HG02678 (cell line): ENCODE measurements at regions not wholly inside any gene's neighbourhood (a gene's known extent, or its start where the extent isn't known, plus 50 kb on each side); places are given as distances from the start of the nearest gene placed in this dataset.

Source experiments
- ATAC-seq: cut with Tn5 transposase; IDR thresholded peaks from one replicate; pipeline ENCODE4 v1.9.1; 2021; ENCODE audit warnings: mild to moderate bottlenecking, moderate library complexity; ENCODE audit not compliant: unreplicated experiment

DNA sequence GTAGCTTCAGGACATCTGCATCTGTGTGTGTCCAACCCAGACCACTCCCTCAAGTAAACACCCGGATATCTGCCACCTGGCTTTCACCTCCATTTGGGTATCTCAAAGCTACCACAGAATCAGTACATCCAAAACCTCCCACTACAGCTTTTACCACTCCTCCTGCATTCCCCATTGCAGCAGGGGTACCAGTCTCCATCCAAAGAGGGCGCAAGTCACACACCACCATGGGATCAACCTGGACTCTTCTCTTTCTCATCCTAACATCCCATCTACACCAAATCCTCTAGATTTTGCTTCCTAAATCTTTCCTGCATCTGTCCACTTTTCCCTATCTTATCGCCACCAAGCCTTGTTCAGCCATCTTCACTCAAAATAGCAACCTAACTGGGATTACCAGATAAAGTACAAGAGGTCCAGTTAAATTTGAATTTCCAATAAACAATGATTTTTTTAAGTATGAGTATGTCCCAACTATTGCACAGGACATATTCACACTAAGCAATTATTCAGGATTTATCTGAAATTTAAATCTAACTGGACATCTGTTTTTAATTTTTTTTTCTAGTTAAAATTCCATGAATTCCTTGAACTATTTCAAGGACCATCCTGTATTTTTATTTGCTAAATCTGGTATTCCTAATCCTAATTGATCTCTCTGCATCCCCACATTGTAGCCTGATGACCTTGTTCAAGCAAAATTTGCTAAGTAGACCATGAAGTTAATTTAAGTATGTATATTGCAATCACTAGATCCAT lies 164.3 kb upstream of the MLN start:
- no peak for ATAC-seq

DNA sequence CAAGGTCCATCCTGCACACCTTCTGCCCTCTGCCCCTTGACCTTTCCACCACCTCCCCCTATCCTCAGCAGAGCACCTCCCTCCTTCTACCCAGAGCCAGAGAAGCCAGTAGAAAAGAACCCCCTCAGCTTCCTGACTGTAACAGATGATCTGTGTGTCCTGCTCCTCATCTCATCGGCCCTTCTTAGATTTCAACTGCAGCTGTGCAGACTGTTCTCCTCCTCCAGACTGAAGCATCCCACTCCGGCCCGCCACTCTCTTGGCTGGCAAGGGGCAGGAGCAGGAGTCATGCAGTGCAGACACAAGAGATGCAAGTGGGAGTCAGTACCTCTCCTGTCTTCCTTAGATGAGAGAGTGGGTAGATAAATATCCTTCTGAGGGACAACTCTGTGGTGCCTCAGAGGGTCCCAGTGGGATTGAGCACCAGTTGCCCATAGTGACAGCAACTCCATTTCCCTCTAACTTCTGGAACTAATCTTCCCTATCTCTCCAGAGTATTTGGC lies 163.5 kb upstream of the MLN start:
- no peak for ATAC-seq

DNA sequence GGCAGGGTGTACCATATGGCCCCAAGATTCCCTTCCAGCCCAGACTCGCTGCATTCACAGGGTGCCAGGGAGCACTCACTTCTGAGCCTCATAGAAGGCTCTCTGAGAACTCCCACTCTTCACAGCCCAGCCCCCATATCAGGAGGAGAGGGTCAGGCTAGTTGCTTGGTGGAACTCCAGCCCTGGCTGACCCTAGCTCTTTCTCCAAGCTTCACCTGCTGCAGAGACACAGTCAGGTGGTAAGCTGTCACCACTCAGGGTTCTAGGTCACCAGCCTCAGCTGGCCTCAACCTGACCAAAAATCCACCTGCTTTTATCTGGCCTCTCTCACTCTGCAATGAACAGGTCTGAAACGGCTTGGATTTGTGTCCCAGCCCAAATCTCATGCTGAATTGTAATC lies 162.7 kb upstream of the MLN start:
- no peak for ATAC-seq

DNA sequence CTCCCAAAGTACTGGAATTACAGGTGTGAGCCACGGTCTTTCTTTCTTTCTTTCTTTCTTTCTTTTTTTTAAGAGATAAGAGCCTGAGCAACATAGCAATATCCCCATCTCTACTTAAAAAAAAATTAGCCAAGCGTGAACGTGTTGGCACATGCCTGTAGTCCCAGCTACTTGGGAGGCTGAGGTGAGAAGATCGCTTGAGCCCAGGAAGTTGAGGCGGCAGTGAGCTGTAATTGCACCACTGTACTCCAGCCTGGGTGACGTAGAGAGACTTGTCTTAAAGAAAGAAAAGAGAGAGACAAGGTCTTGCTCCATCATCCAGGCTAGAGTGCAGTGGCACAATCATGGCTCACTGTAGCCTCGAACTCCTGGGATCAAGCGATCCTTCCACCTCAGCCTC lies 162.0 kb upstream of the MLN start:
- ATAC-seq: no peak

DNA sequence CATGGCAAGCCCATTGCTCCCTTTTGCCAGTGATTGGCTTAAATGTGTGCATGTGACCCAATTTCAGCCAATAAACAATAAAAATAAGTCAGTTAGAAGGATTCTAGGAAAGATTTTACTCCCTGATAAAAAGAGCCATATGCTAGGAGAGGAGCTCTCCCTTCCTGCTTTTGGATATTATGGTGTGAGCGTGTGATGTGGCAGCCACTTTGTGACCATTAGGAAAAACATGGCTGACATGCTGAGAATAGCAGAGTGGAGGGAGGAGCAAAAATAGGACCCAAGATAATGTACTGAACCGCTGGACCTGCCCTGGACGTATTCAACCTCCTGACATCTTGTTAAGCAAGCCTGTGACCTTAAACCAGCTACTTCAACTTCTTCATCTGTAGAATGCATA lies 160.6 kb upstream of the MLN start:
- ATAC-seq: no peak

GRCh38 chr6:33963136-33963750 lies 159.4 kb upstream of the MLN start:
- ATAC-seq: no peak

GRCh38 chr6:33962246-33963027 lies 158.6 kb upstream of the MLN start:
- no peak for ATAC-seq

DNA sequence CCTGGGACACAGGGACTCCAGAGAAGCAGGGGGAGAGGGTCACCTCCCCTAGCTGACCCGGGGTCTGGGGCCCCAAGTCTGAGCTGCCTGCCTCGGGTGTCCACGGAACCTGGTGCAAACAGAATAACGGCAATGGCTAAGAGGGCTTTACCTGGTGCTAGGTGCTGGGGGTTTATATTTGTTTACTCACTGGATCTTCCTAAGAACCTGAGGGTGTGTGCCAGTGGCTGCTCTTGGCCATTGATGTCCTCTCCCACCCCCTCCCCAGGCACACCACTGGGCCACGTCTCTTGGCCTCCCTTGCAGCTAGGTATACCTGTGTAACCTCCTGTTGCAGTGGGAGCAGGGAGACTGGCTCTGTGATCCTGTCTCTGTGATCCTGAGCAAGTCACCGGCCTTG lies 157.9 kb upstream of the MLN start:
- no peak for ATAC-seq

DNA sequence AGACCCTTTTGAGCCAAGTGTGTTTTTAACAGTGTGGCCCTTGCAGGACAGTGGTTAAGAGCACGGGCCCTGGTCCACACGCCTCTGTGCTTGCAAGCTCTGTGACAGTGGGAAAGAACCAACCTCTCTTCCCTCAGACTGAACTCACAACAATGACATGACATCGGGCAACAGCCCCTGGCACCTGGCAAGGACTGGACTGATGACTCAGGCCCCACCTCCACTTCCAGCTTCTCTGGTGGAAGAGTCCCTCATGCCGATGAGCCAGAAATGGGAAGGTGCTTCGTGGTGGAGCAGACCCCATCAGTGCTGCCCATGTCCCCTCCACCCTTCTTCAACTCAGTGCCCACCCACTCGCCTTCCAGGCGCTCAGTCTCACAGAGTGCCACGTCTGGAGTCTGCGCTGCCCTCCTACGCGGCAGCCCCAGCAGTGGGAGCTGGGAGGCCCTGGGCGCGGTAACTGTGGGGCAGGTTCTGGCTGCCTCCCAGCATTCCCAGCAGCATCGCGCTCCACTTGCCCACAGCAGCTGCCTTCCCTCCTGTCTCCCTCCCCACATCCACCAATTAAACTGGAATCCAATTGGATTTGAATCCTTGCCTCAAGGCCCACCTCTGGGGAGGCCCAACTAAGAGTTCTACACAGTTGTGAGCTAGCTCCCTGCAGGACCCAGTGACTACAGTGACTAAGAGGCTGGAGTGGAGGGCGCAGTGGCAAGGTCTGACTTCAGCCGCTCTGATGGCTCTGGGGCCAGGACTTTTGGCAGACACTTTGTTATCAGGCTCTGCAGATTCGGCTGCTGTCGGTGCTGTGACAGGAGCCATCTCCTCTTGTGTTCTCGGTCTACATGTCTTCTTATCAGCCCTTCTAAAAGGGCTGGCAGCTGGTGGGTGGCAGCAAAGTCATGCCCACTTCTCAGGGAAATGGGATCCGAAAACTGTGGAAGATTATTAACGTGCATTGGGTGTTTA lies 156.8 kb upstream of the MLN start:
- ATAC-seq: no peak

DNA sequence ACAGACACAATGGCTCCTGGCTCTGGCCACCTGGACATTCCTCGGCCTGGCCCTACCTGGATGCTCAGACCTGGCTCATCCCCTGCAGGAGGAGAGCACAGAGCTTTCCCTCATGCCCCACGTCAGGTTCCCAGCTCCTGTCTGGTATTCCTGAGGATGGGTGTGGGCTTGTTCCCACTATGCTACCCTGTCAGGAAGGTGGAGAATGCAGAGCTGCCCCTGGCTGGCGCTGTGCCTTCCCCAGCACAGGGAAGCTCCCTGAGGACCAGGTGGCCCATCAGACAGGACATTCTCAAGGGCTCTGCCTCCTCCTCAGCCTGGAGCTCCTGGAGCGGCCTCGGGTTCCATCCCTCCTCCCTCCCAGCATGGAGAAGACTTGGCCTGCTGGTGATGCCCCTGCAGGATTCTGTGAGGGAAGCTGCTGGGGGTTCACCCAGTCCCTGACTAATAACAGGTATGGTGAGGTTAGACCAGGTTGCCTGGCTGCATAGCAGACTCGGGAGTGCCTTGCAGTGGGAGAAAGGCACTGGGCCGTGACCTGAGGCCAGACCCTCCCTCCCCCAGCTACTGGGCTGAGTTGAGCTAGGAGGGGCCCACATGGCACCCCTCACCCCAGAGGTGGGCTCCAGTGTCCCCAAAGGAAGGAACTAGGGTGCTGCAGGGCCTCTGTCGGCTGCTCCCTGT lies 156.0 kb upstream of the MLN start:
- no peak for ATAC-seq

GRCh38 chr6:33959329-33959651 lies 155.5 kb upstream of the MLN start:
- no peak for ATAC-seq

DNA sequence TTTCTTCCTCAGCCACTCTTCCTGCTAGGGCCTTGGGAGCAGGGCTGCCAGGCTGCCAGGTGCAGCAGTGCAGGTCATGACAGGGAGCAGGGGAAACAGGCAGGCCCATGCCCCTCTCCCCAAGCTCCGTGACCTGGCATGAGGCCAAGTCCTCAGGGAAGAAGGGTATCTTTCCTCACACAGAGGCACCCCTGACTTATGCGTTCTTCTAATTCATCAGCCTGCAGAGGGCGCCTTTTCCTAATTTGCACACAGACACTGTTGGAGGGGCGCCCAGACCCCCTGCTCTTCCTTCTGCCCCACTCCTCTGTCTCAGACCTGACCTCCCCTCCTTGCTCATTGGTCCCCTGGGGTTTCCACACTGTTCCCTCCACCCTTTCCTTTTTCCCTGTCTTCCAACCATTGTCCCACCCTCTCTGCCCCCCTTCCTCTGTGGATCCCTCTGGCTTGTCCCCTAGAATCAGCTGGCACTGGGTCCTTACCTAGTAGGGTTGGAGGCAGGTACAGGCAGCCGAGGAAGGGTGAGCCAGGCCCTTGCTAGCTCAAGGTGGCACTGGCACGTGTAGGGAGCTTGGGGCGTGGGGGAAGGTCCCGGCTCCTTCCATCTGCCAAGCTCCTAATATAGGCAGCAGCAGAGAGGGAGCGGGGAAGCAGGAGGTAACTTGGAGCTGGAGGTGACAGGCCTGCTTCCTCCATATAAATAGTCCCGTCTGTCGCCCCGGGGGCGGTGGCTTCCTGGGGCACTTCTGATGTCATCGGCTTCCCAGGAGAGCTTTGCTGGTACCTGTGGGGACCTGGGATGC lies 154.9 kb upstream of the MLN start:
- ATAC-seq: no peak

DNA sequence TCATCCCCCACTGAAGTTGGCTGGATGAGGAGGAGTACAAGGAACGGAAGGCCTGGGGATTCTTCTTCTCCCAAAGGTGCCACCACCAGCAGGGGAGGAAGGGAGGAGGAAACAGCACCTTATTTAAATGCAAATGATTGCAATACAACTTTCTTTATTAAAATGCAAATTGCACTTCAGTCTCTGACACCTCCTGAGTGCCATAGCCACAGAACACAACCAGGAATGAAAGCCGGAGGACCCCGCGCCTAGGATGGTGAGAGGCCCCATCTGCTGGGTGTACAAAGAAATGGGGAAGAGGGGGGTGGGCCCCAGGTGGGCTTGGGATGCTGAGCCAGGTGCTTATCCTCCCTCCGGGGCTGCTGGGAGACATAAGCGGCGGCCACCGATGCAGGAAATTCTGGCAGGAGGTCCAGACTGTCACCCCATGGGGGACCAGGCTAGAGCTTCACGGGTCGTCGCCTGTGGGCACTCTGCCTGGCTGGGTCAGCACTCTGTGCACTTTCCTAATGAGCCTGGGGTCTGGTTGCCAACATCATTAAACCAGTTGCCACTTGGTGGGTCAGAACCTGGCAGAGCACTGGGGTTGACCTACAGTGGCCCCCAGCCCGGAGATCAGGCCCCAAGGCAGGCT lies 154.2 kb upstream of the MLN start:
- no peak for ATAC-seq

DNA sequence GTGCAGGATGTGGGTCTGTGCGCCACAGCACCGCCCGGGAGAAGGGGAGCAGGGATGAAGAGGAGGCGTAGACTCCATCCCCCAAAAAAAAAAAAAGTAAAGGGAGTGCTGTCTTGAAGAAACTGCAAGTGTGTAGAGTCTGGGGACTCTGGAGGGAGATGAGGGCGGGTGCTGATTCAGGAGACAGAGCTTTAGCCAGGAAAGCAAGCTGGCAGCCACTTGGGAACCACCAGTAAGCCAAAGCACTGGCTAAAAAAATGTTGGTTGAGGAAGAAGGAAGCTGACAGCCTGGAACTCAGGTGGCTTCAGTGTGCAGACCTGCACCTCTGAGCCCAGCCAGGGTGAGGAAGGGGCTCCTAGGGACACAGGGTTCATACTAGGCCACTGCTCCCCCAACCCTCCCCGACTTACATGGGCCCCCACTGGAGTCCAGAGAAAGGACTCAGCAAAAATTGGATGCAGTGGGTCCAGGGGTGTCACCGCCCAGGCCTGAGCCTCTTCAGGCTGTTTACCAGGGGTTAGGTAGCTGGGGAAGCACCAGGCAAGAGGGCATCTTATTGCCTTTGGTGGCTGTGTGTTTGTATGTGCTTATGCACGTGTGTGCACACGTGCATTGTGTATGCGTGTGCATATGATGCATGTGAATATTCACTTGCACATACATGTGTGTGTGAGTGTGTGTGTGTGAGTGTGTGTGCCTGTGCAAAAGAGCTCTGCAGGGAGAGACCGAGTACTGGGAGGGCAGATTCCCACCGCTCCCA lies 153.5 kb upstream of the MLN start:
- ATAC-seq: no peak

DNA sequence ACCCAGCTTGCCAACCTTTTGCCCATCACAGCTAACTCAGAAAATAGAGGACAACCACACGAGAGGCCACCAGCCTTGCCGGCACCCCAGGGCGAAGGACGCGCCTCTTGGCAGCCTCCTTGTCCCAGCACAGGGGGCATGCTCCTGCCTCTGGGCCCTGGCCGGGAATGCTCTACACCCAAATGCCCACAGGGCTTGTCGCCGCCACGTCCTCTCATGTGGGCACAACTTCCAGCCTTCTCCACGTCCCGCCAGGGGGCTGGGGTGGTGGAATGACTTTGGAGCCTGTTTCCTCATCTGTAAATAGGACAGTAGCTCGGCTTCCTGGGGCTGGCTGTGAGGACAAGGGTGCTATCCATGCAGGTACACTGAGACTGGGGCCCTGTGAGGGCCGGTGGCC lies 152.4 kb upstream of the MLN start:
- ATAC-seq: no peak

GRCh38 chr6:33955566-33955965 lies 151.8 kb upstream of the MLN start:
- ATAC-seq: no peak

GRCh38 chr6:33954453-33954852 lies 150.7 kb upstream of the MLN start:
- no peak for ATAC-seq

DNA sequence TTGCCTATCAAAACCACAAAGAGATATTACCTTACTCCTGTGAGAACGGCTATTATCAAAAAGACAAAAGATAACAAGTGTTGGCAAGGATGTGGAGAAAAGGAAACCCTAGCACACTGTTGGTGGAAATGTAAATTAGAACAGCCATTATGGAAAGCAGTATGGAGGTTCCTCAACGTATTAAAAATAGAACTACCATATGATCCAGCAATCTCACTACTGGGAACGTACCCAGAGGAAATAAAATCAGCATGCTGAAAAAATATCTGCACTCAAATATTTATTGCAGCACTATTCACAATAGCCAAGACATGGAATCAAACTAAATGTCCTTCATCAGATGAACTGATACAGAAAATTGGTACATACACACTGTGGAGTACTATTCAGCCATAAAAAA lies 149.4 kb upstream of the MLN start:
- ATAC-seq: no peak
